HG02943 (cell line): ENCODE measurements at regions not wholly inside any gene's neighbourhood (a gene's known extent, or its start where the extent isn't known, plus 50 kb on each side); places are given as distances from the start of the nearest gene placed in this dataset.

Experiments used
- ATAC-seq: cut with Tn5 transposase; IDR thresholded peaks from one replicate; pipeline ENCODE4 v1.9.1; 2021; ENCODE audit warnings: mild to moderate bottlenecking, low read depth, moderate library complexity; ENCODE audit not compliant: unreplicated experiment

- ATAC-seq, result no peak
Observed at GRCh38 chr6:82712389-82712788, 348.8 kb downstream of the TPBG start.

GRCh38 chr6:82712826-82713225 lies 349.2 kb downstream of the TPBG start:
- no peak for ATAC-seq

- no peak for ATAC-seq
Observed at GRCh38 chr6:82720992-82721391, 344.6 kb downstream of the UBE3D start.

- no peak for ATAC-seq
Observed at GRCh38 chr6:82735790-82736189, 329.9 kb downstream of the UBE3D start.

- ATAC-seq, result no peak
Observed at GRCh38 chr6:82737965-82738364, 327.7 kb downstream of the UBE3D start.

GRCh38 chr6:82738773-82739172 lies 326.9 kb downstream of the UBE3D start:
- ATAC-seq, result no peak

- ATAC-seq, result no peak
Observed at GRCh38 chr6:82739303-82739702, 326.3 kb downstream of the UBE3D start.

GRCh38 chr6:82740072-82740471 lies 325.6 kb downstream of the UBE3D start:
- no peak for ATAC-seq

- ATAC-seq, result no peak
Observed at GRCh38 chr6:82741325-82741995, 324.2 kb downstream of the UBE3D start.

- no peak for ATAC-seq
Observed at GRCh38 chr6:82741996-82742385, 323.6 kb downstream of the UBE3D start.

GRCh38 chr6:82744286-82745015 lies 321.2 kb downstream of the UBE3D start:
- no peak for ATAC-seq

GRCh38 chr6:82750556-82750955 lies 315.1 kb downstream of the UBE3D start:
- ATAC-seq, result no peak

- no peak for ATAC-seq
Observed at GRCh38 chr6:82751718-82752117, 313.9 kb downstream of the UBE3D start.

- ATAC-seq, result no peak
Observed at GRCh38 chr6:82761674-82762345, 303.8 kb downstream of the UBE3D start.

- ATAC-seq, result no peak
Observed at GRCh38 chr6:82766476-82766875, 299.2 kb downstream of the UBE3D start.

GRCh38 chr6:82767037-82767436 lies 298.6 kb downstream of the UBE3D start:
- ATAC-seq, result no peak

- no peak for ATAC-seq
Observed at GRCh38 chr6:82767447-82767846, 298.2 kb downstream of the UBE3D start.

- no peak for ATAC-seq
Observed at GRCh38 chr6:82772851-82773717, 292.6 kb downstream of the UBE3D start.

GRCh38 chr6:82775361-82775760 lies 290.3 kb downstream of the UBE3D start:
- ATAC-seq, result no peak

GRCh38 chr6:82775981-82776380 lies 289.7 kb downstream of the UBE3D start:
- ATAC-seq, result no peak

GRCh38 chr6:82779041-82779440 lies 286.6 kb downstream of the UBE3D start:
- ATAC-seq, result no peak
